Choroid plexus epithelial cell (primary cell): ENCODE measurements at regions not wholly inside any gene's neighbourhood (a gene's known extent, or its start where the extent isn't known, plus 50 kb on each side); places are given as distances from the start of the nearest gene placed in this dataset.
A peak's percentile ranks its signal among the peaks of the same experiment; 100 is the strongest.

ENCODE experiments used
- DNase-seq: peaks from one replicate; pipeline ENCODE4 v3.0.0-alpha.2; 2010; ENCODE audit warnings: low read depth
- H3K4me3 ChIP-seq: 2 replicates; pipeline ENCODE4 v1.5.1; 2011; ENCODE audit warnings: low read depth, mild to moderate bottlenecking, control low read depth, low read length, moderate library complexity
- CTCF ChIP-seq: conservative IDR thresholded peaks from 2 replicates; pipeline ENCODE4 v1.5.1; 2011; ENCODE audit warnings: low read depth, mild to moderate bottlenecking, control low read depth, inconsistent platforms, low read length, moderate library complexity

- DNase-seq, result no peak
- no peak for TF ChIP-seq CTCF
- no peak overlapping the region for H3K4me3 ChIP-seq
Measured at GRCh38 chr17:62895320-62896301, 70.4 kb upstream of the TANC2 start.

- no peak for TF ChIP-seq CTCF
- peak; percentile 90 for DNase-seq
- no peak overlapping the region for H3K4me3 ChIP-seq
Measured at GRCh38 chr17:62892870-62893338, 73.1 kb upstream of the TANC2 start.

- DNase-seq, result no peak
Measured at GRCh38 chr17:62892061-62892675, 73.9 kb upstream of the TANC2 start.

GRCh38 chr17:62891659-62892058, 74.4 kb upstream of the TANC2 start:
- DNase-seq, result no peak
- H3K4me3 ChIP-seq, result no peak overlapping the region
- TF ChIP-seq CTCF, result no peak

More at GRCh38 chr17:62892061-62892675, 73.9 kb upstream of the TANC2 start:
- TF ChIP-seq CTCF, result no peak
- no peak overlapping the region for H3K4me3 ChIP-seq

- H3K4me3 ChIP-seq, result no peak overlapping the region
- no peak for TF ChIP-seq CTCF
- no peak for DNase-seq
Measured at GRCh38 chr17:62888765-62889164, 77.3 kb upstream of the TANC2 start.

GRCh38 chr17:62888148-62888547, 77.9 kb upstream of the TANC2 start:
- no peak for DNase-seq
- TF ChIP-seq CTCF, result no peak
- no peak overlapping the region for H3K4me3 ChIP-seq

- TF ChIP-seq CTCF, result no peak
- H3K4me3 ChIP-seq, result no peak overlapping the region
- no peak for DNase-seq
Measured at GRCh38 chr17:62887437-62887836, 78.6 kb upstream of the TANC2 start.
